ENCODE measurements at regions not wholly inside any gene's neighbourhood (a gene's known extent, or its start where the extent isn't known, plus 50 kb on each side); places are given as distances from the start of the nearest gene placed in this dataset.
A peak's percentile ranks its signal among the peaks of the same experiment; 100 is the strongest.

DNA sequence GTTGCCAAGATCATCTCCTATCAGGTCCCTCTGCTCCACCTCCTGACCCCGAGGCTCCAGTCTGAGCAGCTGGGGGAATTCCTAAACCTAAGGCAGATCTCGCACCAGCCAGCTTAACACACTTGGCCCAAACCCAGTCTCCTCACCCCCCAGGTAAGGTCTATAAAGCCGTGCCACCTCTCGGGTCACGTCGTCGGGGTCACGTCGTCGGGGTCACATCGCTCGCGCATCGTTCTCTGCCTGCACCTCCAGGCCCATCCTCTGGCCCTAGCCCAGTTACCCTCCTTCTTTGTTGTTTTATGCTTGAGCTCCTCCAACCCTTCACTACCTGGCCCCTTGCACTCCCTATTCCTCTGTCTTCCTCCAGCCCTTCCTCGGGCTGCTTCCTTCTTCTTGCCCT is 77.2 kb downstream of the CTSL start:
- H3K4me3 Mint-ChIP-seq, result no peak overlapping the region
- no peak overlapping the region for H3K27ac Mint-ChIP-seq
- no peaks in the 10 kb centered on the region for H3K9me3 Mint-ChIP-seq
- ATAC-seq (no peak), DNase-seq (ENCODE audit: low spot score) (no peak)
- no peaks in the 10 kb centered on the region for H3K4me1 Mint-ChIP-seq (ENCODE audit: low read depth in 2 of 2)
- H3K36me3 Mint-ChIP-seq, result no peaks in the 10 kb centered on the region
- peaks cover 13 to 32% of the 10 kb centered on the region in 2 donors for H3K27me3 Mint-ChIP-seq

DNA sequence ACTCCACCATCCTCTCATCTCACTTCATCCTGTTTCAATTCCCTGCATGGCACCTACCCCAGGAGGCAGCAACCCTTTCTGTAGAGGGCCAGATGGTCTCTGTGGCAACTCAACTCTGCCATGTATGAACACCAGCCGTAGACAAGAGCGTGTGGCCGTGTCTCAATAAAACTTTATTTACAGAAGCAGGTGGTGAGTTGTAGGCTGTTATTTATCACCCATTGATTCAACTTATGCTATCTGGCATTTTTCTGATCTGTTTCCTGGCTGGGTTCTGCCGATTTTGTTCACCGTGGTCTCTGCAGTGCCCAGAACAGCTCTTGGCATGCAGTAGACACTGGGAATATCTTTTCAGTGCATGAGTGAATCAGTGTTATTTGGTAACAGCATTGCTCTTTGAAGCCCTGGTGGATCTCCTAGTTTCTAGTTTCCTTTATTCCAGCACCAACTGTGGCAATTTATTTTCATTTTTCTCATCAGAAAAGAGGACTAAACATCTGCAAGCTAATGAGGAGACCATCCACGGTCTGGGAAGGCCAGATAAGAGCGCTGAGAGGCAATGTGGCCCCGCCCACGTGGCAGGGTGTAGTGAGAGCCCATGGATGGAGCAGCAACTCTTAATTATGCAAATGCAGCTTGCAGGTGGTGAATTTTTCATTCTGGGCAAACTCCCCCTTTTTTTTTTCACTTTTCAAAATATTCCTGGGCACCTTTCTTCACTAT is 77.9 kb downstream of the CTSL start:
- H3K27ac Mint-ChIP-seq, result no peak overlapping the region
- no peak for ATAC-seq
- DNase-seq (ENCODE audit: low spot score), result no peak
- no peaks in the 10 kb centered on the region for H3K4me1 Mint-ChIP-seq (ENCODE audit: low read depth in 2 of 2)
- H3K4me3 Mint-ChIP-seq, result no peak overlapping the region
- H3K36me3 Mint-ChIP-seq, result no peaks in the 10 kb centered on the region
- H3K9me3 Mint-ChIP-seq, result no peaks in the 10 kb centered on the region
- peaks cover 13 to 32% of the 10 kb centered on the region in 2 donors for H3K27me3 Mint-ChIP-seq

DNA sequence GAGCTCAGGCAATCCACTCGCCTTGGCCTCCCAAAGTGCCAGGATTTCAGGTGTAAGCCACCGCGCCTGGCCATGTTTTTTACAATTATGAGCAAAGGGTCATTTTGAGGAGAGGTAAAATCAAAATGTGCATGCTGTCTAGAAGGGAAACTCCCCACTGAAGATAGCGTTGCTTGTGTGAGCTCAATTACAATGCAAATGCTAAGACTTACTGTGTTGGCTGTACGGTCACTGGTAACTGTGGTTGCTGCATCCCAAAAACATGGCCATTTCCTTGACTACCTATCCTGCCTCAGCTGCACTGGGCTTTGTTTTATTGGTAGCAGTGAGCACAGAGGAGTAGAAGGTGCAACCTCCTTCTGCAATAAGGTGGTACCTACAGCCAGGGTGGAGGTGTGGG is 77.4 kb upstream of the SPATA31E1 start:
- H3K27me3 Mint-ChIP-seq, result peaks cover 10 to 32% of the 10 kb centered on the region in 2 donors
- H3K4me3 Mint-ChIP-seq, result no peak overlapping the region
- H3K27ac Mint-ChIP-seq, result no peak overlapping the region
- DNase-seq (ENCODE audit: low spot score) (no peak), ATAC-seq (no peak)
- H3K4me1 Mint-ChIP-seq (ENCODE audit: low read depth in 2 of 2), result no peaks in the 10 kb centered on the region
- no peaks in the 10 kb centered on the region for H3K36me3 Mint-ChIP-seq
- H3K9me3 Mint-ChIP-seq, result no peaks in the 10 kb centered on the region

DNA sequence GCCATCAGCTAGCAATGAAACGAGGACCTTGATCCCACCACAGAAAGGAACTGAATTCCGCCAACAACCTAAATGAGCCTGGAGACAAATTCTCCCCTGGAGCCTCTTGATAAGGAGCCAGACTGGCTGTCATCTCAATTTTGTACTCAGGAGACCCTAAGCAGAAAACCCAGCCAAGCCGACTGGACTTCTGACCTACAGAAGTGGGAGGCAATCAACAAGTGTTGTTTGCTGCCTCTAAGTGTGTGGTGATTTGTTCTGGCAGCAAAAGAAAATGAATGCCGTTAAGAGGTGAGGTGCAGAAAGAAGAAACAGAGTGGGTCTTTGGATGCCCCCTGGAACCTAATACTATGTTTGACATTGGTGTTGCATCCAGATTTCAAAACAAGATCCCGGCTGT is 72.7 kb upstream of the SPATA31E1 start:
- DNase-seq (ENCODE audit: low spot score), result no peak
- no peak overlapping the region for H3K27ac Mint-ChIP-seq
- H3K4me3 Mint-ChIP-seq, result no peak overlapping the region
- H3K9me3 Mint-ChIP-seq, result no peaks in the 10 kb centered on the region
- H3K36me3 Mint-ChIP-seq, result no peaks in the 10 kb centered on the region
- H3K27me3 Mint-ChIP-seq, result peaks cover 10 to 24% of the 10 kb centered on the region in 2 donors
- ATAC-seq, result no peak
- no peaks in the 10 kb centered on the region for H3K4me1 Mint-ChIP-seq (ENCODE audit: low read depth in 2 of 2)

DNA sequence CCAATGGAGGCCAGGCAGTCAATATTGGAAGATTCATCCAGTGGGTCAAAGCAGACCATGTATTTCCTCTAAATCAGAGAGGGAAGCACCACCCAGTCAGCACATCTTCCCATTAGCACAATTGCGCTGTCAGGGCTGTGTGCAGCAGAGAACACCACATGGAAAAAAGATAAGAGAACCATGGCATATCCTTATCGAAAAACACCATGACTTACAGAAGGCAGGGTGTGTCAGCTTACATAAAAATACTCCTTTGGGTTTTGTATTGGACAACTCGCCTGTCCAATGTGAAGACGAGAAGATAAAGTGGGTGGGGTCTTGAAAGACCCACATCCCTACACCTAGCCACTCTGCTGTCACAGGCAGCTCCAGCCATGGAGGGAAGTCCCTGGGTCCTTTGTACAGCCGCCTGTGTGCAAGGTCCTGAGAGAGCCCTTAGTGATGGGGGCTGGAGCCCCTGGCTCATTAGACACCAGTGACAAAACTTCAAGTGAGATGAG is 71.9 kb upstream of the SPATA31E1 start:
- H3K36me3 Mint-ChIP-seq, result no peaks in the 10 kb centered on the region
- no peak overlapping the region for H3K27ac Mint-ChIP-seq
- no peak overlapping the region for H3K4me3 Mint-ChIP-seq
- ATAC-seq (no peak), DNase-seq (ENCODE audit: low spot score) (no peak)
- no peaks in the 10 kb centered on the region for H3K9me3 Mint-ChIP-seq
- H3K27me3 Mint-ChIP-seq, result peaks cover 13 to 31% of the 10 kb centered on the region in 2 donors
- no peaks in the 10 kb centered on the region for H3K4me1 Mint-ChIP-seq (ENCODE audit: low read depth in 2 of 2)

DNA sequence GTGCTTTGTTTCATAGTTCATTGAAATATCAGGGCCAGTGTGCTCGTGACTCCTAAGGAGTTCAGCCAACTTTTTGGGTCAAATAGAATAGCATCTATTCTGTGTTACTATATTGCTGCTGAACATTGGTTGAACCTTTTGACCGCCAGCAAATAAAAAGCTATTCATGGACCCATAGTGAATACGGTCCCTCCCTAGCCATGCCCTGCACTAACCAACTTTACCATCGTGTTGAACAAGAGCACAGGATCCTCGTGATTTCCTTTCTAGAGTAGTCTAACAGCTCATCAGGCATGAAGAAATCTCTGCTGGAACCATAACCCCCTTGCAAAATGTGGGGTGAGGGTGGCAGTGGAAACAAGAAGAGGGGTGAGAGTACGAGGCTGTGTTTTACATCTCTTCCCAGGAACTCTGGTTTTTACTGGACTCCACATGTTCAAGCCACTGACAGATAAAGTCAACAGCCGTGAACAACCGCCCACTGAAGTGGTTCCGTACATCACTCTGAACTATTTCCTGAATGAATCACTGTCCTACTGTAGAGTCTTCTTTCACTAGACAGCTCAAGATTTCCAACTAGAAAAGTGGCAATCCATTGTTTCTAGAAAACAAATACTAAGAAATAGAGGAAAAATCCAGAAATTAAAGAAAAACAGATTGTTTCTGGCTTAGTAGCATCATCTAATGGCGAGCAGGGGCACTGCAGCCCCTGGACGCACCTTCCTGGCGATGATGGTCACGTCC is 70.1 kb upstream of the SPATA31E1 start:
- no peaks in the 10 kb centered on the region for H3K36me3 Mint-ChIP-seq
- H3K4me1 Mint-ChIP-seq (ENCODE audit: low read depth in 2 of 2), result no peaks in the 10 kb centered on the region
- H3K27ac Mint-ChIP-seq, result no peak overlapping the region
- H3K27me3 Mint-ChIP-seq, result peaks cover 16 to 29% of the 10 kb centered on the region in 2 donors
- H3K4me3 Mint-ChIP-seq, result no peak overlapping the region
- no peaks in the 10 kb centered on the region for H3K9me3 Mint-ChIP-seq
- DNase-seq (ENCODE audit: low spot score) (no peak), ATAC-seq (peak in 1 of 2 donors; percentile 68)

DNA sequence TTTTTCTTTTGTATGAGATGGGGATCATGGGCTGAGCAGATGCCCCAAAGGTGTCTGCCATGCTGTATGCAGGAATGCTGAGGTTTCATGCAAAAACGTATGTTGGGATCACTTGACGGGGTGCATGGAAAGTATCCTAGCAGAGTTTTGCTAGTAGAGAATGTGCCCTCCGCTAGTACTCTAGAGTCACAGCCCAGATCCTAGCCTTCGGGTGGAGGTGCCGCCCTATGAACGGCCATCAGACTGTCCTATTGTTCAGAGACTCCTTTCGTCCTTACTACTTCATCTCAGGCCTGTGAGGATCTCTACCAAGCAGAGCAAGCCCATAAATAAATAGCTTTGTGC is 69.6 kb upstream of the SPATA31E1 start:
- H3K27ac Mint-ChIP-seq, result no peak overlapping the region
- H3K4me1 Mint-ChIP-seq (ENCODE audit: low read depth in 2 of 2), result no peaks in the 10 kb centered on the region
- no peaks in the 10 kb centered on the region for H3K9me3 Mint-ChIP-seq
- H3K4me3 Mint-ChIP-seq, result no peak overlapping the region
- ATAC-seq (no peak), DNase-seq (ENCODE audit: low spot score) (no peak)
- peaks cover 12 to 29% of the 10 kb centered on the region in 2 donors for H3K27me3 Mint-ChIP-seq
- no peaks in the 10 kb centered on the region for H3K36me3 Mint-ChIP-seq

DNA sequence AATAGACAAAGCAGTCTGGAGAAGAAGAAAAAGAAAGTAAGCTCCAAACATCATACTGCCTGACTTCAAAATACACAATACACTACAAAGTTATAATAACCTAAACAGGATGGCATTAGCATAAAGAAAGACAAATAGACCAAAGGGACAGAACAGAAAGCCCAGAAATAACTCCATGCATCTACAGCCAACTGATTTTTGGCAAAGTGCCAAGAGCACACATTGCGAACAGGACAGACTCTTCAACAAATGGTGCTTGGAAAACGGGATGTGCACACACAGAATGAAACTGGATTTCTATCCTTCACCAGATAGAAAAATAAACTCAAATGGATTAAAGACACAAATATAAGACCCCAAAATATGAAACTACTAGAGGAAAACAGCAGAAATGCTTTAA is 66.6 kb upstream of the SPATA31E1 start:
- H3K27me3 Mint-ChIP-seq, result peaks cover 13 to 34% of the 10 kb centered on the region in 2 donors

DNA sequence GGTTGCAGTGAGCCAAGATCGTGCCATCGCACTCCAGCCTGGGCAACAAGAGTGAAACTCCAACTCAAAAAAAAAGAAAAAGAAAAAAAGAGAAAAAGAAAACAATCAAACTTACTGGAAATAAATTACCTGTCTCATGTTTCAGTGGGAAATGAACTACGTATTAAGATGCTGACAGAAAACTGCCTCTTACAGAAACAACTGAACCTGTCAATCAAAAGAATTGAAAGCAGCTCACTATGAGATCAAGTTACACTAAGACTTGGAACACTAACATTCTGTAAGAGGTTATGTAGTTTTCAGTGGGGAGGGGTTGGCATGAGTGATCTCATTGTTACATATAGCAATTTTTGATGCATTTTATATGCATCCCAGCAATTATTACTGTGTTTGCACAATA is 64.4 kb upstream of the SPATA31E1 start:
- H3K4me3 Mint-ChIP-seq, result no peak overlapping the region
- no peaks in the 10 kb centered on the region for H3K9me3 Mint-ChIP-seq
- H3K36me3 Mint-ChIP-seq, result no peaks in the 10 kb centered on the region
- no peak for DNase-seq (ENCODE audit: low spot score)
- H3K4me1 Mint-ChIP-seq (ENCODE audit: low read depth in 2 of 2), result no peaks in the 10 kb centered on the region
- H3K27me3 Mint-ChIP-seq, result peaks cover 12 to 34% of the 10 kb centered on the region in 2 donors
- ATAC-seq, result no peak
- H3K27ac Mint-ChIP-seq, result no peak overlapping the region

More for the DNA sequence above, 66.6 kb upstream of the SPATA31E1 start:
- Mint-ChIP-seq H3K9me3 (no peaks in the 10 kb centered on the region), H3K36me3 (no peaks in the 10 kb centered on the region), H3K4me1 (ENCODE audit: low read depth in 2 of 2) (no peaks in the 10 kb centered on the region), H3K27ac (no peak overlapping the region), H3K4me3 (no peak overlapping the region)
- DNase-seq (ENCODE audit: low spot score) (no peak), ATAC-seq (no peak)

DNA sequence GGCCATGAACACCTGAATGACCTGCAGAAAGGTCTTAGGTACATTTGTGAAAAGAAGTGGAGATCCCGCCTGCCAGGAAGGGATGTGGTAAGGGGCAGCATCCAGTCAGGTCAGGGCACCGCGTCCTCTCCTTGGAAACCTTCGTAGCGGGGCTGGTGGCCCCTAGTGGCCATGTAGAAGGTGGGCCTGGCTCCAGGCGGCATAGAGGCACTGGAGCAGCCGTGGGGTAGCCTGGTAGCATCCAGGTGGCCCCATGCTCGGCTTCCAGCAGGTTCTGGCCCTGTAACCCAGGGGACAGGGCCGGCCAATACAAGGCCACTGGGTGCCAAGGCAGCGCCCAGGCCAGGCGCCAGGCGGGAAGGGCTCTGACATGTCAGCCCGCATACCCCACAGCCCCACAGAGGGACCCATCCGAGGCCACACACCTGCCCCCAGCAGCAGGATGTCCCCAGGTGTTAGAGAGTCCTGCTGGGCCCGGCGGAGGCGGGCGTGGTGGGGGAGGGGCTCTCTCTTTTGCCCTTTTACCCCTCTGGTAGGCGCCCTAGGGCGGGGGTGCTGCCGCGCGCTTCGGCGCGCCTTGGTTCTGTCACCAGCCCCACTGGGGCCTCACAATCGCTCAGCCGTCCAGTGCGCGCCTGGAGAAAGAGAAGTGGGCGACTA is 58.3 kb upstream of the SPATA31E1 start:
- Mint-ChIP-seq H3K27me3 (peaks cover 19 to 21% of the 10 kb centered on the region in 2 donors), H3K9me3 (no peaks in the 10 kb centered on the region), H3K27ac (no peak overlapping the region), H3K4me3 (no peak overlapping the region), H3K4me1 (ENCODE audit: low read depth in 2 of 2) (no peaks in the 10 kb centered on the region), H3K36me3 (no peaks in the 10 kb centered on the region)
- DNase-seq (ENCODE audit: low spot score) (no peak), ATAC-seq (peak in 1 of 2 donors; percentile 21)

DNA sequence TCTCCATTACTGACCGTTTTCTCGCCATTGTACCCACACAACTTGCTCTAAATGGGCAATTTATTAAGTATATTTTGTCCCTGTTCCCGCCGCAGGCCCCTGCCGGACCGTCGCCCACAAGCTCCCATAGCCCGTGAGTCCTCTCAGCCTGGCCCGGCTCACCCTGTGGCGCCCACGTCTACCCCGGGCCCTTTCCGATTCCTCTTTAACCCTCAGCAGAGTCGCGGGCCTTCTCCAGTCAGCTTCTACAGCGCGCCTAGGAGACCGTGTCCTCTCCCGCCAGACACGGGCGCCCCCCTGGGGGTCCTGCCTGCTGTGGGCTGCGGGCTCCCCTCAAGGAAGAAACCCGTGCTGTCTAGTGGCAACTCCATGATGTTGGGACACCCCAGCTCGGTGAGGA is 57.8 kb upstream of the SPATA31E1 start:
- H3K9me3 Mint-ChIP-seq, result no peaks in the 10 kb centered on the region
- H3K27me3 Mint-ChIP-seq, result peaks cover 21% of the 10 kb centered on the region in 2 donors
- H3K4me1 Mint-ChIP-seq (ENCODE audit: low read depth in 2 of 2), result no peaks in the 10 kb centered on the region
- no peak for ATAC-seq
- H3K27ac Mint-ChIP-seq, result no peak overlapping the region
- DNase-seq (ENCODE audit: low spot score), result no peak
- no peaks in the 10 kb centered on the region for H3K36me3 Mint-ChIP-seq
- H3K4me3 Mint-ChIP-seq, result no peak overlapping the region

DNA sequence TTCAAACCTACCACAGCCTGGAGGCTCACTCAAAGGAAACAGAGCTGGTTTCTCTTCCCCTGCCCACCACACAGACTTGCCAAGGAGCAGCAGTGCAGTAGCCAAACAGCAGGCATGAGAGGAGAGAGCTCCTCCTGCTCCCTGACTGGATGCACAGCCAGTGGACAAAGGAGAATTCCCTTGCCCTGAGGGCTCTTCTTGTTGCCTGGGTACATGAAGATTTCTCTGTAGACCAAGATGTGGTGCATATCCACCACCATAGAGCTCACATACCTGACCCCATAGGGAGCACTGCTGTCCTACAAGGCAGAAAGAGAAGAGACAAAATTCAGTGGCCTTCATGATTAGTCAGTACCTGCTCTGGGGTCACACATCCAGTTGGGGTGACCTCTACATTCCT is 56.3 kb upstream of the SPATA31E1 start:
- ATAC-seq (no peak), DNase-seq (ENCODE audit: low spot score) (no peak)
- H3K4me1 Mint-ChIP-seq (ENCODE audit: low read depth in 2 of 2), result no peaks in the 10 kb centered on the region
- H3K36me3 Mint-ChIP-seq, result no peaks in the 10 kb centered on the region
- H3K27me3 Mint-ChIP-seq, result peaks cover 24 to 25% of the 10 kb centered on the region in 2 donors
- no peak overlapping the region for H3K4me3 Mint-ChIP-seq
- H3K9me3 Mint-ChIP-seq, result no peaks in the 10 kb centered on the region
- H3K27ac Mint-ChIP-seq, result no peak overlapping the region

DNA sequence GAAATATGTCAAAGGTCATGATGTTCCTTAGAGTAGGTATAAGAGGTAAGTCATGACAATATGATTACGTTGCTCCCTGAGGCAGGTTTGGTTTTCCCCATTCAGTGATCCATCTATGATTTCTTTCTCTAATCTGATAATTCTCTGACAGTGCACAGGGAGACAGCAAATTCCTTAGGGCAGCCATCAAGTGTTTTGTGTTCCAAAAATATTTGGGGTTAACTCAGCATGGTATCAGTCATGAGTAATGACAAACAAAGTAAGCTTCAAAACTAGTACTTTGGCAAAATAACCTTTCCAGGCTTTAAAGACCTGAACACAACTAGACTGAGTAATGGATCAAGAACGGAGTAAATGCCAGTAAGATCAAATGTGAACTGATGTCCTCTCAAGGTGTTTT is 55.3 kb upstream of the SPATA31E1 start:
- no peaks in the 10 kb centered on the region for H3K36me3 Mint-ChIP-seq
- ATAC-seq (no peak), DNase-seq (ENCODE audit: low spot score) (no peak)
- no peaks in the 10 kb centered on the region for H3K9me3 Mint-ChIP-seq
- H3K4me3 Mint-ChIP-seq, result no peak overlapping the region
- H3K27me3 Mint-ChIP-seq, result peaks cover 26 to 28% of the 10 kb centered on the region in 2 donors
- H3K27ac Mint-ChIP-seq, result no peak overlapping the region
- H3K4me1 Mint-ChIP-seq (ENCODE audit: low read depth in 2 of 2), result no peaks in the 10 kb centered on the region

DNA sequence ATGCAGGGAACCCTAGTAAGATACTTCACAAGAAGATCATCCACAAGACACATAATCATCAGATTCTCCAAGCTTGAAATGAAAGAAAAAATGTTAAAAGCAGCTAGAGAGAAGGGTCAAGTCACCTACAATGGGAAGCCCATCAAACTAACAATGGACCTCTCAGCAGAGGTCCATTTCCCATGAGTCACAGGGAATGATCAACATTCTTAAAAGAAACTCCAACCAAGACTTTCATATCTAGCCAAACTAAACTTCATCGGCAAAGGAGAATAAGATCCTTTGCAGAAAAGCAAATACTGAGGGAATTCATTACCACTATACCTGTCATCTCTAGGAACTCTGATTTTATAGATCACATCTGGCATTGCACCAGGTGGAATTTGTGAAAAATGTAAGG is 52.9 kb upstream of the SPATA31E1 start:
- Mint-ChIP-seq H3K27ac (no peak overlapping the region), H3K27me3 (peaks cover 28% of the 10 kb centered on the region in 2 donors), H3K9me3 (no peaks in the 10 kb centered on the region), H3K4me3 (no peak overlapping the region), H3K36me3 (no peaks in the 10 kb centered on the region), H3K4me1 (ENCODE audit: low read depth in 2 of 2) (no peaks in the 10 kb centered on the region)
- DNase-seq (ENCODE audit: low spot score) (no peak), ATAC-seq (no peak)
